SK-N-MC (cell line): ENCODE measurements at regions not wholly inside any gene's neighbourhood (a gene's known extent, or its start where the extent isn't known, plus 50 kb on each side); places are given as distances from the start of the nearest gene placed in this dataset.
"Not testable (repeated sequence)": the region's sequence is repeated elsewhere in the genome, so short reads cannot be mapped to it uniquely, and the experiment has no call there.

Source experiments
- EZH2 ChIP-seq: fragments of 200-600 bp; sonication (generic); IDR thresholded peaks from one replicate; pipeline ENCODE4 v1.6.1; 2017; ENCODE audit warnings: antibody characterized with exemption
- FOXP2 ChIP-seq: optimal IDR thresholded peaks from 2 replicates; pipeline ENCODE3; 2011; ENCODE audit warnings: mild to moderate bottlenecking, moderate library complexity; ENCODE audit not compliant: insufficient read depth; ENCODE audit errors: extremely low read length, control extremely low read depth

- TF ChIP-seq FOXP2, EZH2: not testable (repeated sequence)
Observed at GRCh38 chr6:60950221-60950923, 1335.7 kb downstream of the KHDRBS2 start.
